GM18909 (cell line): ENCODE measurements at regions not wholly inside any gene's neighbourhood (a gene's known extent, or its start where the extent isn't known, plus 50 kb on each side); places are given as distances from the start of the nearest gene placed in this dataset.
"Not testable (repeated sequence)": the region's sequence is repeated elsewhere in the genome, so short reads cannot be mapped to it uniquely, and the experiment has no call there.

ENCODE experiments used
- ATAC-seq: cut with Tn5 transposase; IDR thresholded peaks from one replicate; pipeline ENCODE4 v1.9.1; 2021; ENCODE audit warnings: mild to moderate bottlenecking; ENCODE audit not compliant: unreplicated experiment, poor library complexity

DNA sequence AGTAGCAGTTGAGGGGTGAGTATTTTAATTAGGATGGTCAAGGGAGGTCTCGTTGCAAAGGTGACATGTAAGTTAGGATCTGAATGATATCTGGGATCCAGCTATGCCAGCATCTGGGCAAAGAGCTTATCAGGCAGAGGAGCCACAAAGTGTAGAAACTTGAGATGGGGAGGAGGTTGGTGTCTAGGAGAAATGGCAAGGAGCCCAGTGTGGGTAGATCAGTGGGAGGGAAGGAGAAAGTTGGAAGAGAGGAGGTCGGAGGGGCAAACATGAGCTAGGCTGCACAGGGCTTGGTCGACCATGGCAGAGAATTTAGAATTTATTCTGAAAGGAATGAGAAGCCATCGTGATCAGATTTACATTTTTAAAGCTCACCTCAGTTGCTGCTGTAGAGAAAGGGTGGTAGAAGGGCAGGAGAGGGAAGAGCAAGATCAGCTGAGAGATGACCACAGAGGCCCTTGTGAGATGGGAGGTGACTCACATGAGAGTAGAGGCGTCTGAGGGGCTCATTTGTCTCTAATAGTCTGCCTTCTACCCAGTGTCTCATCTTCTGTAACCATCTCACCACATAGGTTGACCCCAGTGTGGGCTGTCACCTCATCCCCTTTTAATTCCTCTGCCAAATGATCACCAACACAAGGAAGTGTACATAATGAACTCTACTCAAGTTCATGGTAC, 170.0 kb downstream of the ETAA1 start:
- no peak for ATAC-seq

DNA sequence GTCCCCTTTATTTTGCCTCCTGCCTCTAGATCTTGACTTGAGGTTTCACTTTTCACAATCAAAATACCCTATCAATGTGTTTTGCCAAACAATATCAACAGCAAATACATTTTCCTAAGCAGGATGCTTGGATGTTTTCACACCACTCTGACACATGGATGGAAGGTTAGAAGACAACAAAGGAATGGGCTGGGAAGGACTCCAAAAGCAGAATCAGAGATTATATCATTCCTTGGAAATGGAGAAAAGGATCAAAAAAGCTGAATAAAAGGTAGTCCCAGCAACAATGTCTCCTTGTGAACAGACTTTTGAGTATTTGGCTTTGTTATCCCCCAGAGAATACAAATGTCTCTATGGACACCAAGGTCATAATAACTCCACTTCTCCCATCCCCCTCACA, 170.8 kb downstream of the ETAA1 start:
- ATAC-seq = no peak

DNA sequence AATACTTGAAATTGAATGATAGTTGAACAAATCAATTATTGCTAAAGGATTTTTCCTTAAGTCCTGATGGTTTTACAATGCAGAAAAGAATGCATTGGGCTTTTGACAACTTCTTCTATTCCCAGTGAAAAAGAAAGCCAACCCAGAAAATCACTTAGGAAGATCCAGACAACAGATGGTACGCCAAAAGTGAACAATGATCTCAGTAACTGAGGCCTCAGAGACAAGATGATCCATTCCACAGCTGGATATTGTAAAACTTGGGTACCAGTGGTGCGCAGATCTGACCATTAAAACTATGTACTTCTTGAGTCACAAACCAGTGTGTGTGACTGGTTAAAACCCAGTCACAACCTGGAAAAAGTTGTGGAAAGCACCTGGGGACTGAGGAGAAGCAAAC, 173.5 kb downstream of the ETAA1 start:
- ATAC-seq = no peak

DNA sequence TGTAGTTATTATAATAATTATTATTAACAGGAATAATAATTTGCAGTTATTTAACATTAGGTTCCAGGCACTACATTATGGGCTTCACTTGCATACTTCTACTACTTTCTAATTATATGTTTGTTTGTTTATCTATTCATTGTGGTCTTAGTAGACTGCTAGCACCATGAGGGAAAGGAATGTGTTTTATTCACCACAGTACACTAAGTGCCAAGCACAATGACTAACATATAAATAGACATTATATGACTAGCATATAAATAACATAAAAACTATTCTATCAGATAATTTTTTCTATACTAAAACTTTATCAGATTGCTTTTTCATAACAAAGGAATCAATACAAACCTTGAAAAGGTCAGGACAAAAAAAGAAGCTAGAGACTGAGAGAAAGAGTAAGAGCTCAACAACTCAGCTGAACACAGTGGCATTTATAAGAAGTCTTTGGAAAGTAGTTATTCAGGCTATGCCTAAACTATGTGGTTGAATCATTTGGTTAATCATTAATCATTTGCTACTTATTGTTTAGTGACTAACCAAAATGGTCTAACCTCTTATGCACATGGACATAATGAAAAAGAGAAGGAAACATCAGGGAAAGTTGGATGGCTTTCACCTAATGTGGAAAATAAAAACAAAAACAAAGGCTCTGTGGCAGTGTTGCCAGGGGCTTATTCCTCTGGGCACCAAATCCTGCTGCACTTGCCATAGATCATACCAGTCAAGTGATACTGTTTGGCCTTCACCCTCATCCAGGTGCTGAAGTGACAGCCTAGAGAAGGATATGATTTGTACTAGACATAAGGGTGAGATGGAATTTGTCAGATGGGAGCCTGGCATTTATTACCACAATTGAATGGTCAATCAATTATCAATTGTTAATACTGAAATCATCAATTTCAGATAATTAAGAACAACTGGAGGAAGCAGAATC, 174.9 kb downstream of the ETAA1 start:
- ATAC-seq = no peak

DNA sequence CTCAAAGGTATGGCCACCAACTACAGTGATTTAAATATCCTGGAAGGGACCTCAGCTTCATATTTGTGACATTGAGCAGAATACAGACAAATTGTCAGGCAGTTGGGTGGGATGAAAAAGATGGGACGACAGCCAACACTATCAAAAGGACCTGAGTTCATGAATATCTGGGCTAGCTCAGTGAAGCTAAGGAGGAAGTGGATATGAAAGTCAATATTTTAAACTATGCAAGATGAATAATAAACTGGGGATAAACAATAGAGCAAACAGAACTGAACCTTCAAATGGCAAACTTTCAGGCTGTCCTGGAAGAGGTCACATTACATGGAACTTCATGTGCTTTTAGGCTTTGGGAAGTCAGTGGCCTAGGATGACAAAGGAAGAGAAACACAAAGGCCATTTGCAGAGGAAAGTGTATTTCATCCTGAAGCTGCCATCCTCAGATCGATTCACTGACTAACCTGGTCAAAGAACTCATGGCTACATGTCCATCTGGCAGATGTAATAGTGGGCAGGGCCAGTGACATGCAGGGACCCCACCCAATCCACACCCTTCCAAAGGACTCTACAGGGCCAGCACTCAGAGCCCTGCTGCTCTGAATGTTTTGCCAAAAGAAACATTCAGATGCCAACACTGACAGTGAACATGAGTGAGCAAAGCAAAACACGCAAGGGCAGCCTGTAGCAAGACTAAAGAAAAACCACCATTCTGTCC, 175.7 kb downstream of the ETAA1 start:
- no peak for ATAC-seq

DNA sequence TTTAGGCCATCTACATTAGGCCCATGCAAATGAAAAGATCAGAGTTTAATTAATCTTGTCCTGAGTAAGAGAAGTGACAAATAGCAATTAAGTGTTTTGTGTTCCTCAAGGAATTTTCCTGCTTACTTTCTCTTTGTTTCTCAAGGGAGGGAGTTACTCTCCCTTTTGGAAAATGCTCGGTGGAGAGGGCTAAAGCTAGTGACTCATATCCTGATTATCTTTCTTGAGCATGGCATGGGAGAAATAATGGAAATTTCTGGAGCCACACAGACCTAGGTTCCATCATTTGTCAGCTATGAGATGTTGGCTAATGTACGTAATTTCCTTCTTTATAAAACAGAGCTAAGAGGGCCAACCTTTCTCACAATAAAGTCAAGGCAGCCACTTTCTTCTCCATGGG, 177.1 kb downstream of the ETAA1 start:
- no peak for ATAC-seq

DNA sequence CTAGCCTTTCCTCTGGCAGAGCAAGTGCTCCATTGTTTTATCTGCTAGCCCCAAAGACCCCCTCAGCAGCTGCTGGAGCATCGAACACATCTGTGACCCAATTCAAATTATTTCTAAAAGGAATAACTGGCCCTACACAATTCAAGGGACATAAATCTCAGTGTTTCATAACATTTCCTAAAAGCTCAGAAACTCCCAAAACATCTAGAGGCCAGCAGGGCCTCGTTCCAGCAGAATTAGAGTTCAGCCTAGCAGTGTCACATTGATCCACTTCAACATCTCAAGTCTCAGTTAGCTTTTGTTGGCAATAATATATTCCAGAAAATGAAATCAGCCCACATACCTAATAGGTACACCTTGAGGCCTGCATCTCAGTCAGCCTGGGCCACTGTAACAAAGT, 179.1 kb downstream of the ETAA1 start:
- no peak for ATAC-seq

DNA sequence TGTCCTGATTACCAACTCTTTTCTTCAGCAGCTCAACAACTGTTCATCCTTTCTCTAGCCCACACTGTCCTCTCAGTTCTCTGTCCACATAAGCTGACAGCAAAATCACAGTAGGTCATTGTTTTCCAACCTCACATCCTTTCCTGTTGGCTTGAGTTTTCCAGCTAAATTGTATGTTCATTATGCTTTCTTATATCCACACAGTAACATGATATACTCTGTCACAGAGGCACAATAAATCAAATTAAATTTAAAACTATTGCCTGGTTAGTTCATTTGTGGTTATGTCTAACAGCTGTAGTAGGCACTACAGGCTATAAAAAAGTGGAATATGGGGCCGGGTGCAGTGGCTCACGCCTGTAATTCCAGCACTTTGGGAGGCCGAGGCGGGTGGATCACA, 179.9 kb downstream of the ETAA1 start:
- ATAC-seq = no peak

DNA sequence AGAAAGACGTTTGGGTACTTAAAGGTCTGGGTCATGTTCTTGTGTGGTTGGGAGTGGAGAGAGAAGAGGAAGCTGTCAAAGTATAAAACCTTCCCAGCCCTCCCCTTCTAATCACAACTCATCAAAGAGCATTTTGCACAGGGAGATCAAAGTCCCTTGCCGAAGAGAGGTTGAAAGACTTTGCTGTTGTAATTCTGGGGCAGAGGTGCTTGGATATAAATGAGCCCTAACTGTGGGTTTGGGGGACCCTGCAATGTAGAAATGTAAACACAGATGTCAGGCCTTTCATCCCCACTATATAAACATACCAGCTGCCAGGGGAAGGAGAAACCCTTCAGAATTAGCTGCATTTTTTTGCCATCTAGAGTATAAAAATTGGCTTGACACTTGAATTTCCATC, 182.1 kb downstream of the ETAA1 start:
- ATAC-seq = no peak

DNA sequence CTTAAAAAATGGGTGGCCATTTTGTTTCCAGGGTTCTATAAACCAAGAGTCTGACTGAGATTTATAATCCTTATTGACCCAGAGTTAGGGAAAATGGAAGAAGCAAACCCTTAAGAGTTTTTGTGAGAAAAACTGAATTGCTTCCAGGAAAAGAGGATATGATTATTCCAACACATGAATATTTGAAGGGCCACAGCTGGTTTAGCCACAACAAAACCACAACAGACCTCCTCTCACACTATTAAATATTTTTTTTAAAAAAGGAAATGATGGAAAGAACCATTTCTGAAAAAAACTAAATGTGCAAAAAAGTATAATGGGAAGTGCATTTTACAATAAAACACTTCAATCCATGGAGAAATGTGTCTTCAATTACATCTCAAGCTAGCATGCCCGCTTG, 182.7 kb downstream of the ETAA1 start:
- no peak for ATAC-seq

DNA sequence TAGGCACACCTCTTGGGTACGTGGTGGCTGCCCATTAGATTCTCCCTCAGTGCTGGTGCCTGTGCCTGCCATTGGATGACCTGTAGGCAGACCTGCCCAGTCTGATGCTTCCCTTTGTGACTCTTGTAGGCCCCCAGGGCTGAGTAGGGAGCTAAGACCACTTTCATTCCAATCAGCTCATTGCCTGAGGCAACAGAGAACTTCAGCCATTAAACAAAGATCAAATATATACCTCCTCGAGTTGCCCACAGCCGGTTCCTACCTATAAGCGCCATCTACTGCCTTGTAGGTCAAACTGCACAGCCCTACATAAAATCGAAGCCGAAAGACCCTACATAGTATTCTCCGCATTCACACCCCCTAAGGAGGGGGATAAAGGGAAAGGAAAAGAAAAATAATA, 184.6 kb downstream of the ETAA1 start:
- no peak for ATAC-seq

DNA sequence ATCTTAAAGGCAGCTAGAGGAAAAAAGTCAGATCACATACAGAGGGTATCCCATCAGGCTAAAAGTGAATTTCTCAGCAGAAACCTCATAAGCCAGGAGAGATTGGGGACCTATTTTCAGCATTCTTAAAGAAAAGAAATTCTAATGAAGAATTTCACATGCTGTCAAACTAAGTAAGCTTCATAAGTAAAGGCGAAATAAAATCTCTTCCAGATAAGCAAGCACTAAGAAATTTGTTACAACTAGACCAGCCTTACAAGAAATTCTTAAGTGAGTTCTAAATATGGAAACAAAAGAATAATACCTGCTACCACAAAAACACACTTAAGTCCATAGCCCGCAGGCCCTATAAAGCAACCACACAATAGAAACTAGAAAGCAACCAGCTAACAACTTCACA, 186.1 kb downstream of the ETAA1 start:
- ATAC-seq = no peak

DNA sequence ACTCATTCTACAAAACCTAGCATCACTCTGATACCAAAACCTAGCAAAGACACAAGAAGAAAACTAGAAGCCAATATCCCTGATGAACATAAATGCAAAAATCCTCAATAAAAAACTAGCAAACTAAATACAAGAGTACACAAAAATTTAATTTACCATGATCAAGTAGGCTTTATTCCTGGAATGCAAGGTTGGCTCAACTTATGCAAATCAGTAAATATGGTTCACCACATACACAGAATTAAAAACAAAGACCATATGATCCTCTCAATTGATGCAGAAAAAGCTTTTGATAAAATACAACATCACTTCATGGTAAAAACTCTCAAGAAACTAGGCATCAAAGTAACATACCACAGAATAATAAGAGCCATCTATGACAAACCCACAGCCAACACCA, 188.3 kb downstream of the ETAA1 start:
- ATAC-seq = no peak

DNA sequence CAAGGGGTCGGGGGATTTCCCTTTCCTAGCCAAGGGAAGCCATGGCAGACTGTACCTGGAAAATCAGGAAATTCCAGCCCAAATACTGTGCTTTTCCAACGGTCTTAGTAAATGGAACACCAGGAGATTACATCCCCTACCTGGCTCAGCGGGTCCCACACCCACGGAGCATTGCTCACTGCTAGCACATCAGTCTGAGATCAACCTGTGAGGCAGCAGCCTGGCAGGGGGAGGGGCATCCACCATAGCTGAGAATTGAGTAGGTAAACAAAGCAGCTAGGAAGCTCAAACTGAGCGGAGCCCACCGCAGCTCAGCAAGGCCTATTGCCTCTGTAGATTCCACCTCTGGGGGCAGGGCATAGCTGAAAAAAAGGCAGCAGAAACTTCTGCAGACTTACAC, 192.0 kb downstream of the ETAA1 start:
- ATAC-seq = not testable (repeated sequence)

DNA sequence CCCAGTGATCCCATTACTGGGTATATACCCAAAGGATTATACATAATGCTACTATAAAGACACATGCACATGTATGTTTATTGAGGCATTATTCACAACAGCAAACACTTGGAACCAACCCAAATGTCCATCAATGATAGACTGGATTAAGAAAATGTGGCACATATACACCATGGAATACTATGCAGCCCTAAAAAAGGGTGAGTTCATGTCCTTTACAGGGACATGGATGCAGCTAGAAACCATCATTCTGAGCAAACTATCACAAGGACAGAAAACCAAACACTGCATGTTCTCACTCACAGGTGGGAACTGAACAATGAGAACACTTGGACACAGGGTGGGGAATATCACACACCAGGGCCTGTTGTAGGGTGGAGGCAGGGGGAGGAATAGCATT, 197.4 kb downstream of the ETAA1 start:
- not testable (repeated sequence) for ATAC-seq

DNA sequence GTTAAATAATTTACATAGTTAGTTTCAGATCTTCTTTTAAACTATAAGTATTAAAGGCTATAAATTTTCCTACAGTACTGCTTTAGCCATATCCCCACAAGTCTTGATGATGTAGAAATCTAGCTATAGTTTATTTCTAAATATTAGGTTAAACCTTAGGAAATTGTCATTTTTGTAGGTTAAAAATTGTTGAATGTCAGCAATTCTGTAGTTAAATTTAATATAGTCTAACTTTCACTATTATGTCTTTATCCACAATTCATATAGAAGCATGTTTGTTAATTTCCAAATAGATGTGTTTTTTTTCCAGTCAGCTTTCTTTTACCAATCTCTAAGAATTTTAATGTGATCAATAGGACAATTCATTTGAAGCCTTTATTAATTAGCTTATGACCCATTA, 199.7 kb downstream of the ETAA1 start:
- ATAC-seq = no peak

DNA sequence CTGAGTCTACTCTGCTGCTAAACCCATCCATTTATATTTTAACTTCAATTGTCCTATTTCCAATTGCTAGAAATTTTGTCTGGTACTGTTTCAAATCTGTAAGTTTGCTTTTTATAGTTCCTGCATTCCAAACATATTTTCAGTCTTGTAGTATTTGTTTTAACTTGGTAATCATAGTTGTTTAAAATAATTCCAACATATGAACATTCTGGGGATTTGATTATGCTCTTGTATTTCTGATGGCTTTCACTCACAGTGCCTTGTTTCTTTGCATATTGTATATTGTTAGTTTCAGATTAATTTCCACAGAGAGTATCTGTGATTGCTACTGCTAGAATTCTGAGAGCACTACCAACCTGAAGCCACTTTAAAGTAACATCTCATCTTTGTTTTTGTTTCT, 202.4 kb downstream of the ETAA1 start:
- no peak for ATAC-seq

DNA sequence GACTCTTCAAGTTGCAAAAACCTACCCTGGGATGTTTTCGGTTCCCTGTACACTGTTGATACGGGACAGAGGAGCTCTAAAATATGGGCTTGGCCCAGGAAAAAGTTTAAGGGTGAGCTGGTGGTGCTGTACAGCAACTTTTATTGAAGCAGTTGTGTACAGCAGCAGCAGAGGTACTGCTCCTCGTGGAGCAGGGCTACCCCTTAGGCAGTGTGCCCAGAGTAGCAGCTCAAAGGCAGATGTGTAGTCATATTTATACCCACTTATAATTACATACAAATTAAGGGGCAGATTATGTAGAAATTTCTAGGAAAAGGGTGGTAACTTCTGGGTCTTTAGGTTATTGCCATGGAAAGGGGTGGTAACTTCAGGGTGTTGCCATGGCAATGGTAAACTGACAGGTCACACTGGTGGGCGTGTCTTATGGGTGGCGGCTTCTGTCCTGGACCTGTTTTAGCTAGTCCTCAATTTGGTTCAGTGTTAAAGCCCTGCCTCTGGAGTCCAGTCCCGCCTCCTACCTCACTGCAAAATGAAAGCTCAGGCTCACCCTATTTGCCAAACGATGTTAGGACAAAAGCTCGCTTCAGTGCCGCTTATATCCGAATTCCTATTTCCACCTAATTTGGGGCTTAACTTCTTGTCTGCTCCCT, 203.2 kb downstream of the ETAA1 start:
- ATAC-seq = no peak

DNA sequence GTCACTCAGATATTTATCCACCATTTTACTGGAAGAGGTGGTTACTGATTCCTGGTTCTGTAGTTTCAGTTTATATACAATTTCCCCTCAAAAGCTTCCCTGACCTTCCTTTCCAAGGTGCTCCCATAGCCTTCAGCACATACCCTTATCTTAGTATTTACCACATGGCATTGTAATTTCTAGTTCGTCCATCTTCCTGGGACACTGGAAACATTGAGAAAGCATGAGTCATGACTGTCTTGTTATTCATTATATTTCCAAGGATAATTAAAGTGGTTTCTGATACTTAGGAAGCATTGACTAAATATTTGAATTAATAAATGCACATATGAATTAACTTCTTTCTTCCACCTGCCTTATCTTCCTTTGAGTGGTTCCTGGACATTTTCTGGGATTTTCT, 203.8 kb downstream of the ETAA1 start:
- ATAC-seq = no peak

DNA sequence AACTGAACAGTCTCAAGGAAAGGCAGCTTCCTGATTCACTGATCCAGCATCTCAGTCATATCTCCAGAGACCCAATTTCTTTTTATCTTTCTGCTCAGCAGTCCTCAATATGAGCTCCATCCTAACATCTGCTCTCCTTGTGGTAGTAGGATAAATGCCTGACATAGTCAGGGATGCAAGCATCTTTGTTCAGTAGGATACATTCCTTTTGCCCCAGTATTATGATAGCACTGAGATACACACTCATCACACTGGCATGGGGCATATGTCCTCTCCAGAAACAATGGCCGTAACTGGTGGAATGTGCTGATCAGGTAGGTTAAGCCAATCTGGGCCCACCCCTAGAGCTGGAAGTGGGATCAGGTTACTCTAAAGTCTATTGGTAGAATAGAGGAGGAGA, 207.2 kb downstream of the ETAA1 start:
- ATAC-seq = no peak

DNA sequence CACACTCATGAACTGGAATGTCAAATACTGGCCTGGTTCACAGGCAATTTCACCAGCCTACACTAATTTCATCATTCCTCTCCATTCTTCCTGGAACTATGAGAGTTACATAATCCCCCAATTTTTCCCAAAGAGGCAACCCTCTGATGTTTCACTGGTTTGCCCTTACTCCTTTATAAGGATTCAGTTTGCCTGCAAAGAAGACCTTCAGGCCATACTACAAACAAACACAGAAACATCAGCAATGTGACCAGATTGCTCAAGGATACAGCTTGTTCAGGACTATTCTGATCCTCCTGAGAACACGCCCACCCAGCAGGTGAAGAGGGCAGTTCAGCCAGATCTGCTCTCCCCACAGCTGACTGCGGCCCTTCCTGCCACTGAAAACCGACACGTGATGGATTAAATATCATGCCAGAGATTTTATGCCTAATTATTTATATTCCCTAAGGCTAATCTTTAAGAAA, 215.5 kb downstream of the ETAA1 start:
- ATAC-seq = no peak
